AG04450 (cell line): ENCODE measurements at regions not wholly inside any gene's neighbourhood (a gene's known extent, or its start where the extent isn't known, plus 50 kb on each side); places are given as distances from the start of the nearest gene placed in this dataset.

Source experiments
- CTCF ChIA-PET: fragments of 300-600, 350-600 bp; formaldehyde crosslinking; extraction: SDS; loops from one replicate; lab custom pipeline; 2022; ENCODE audit warnings: antibody characterized with exemption, inconsistent platforms; lab: Charles Lee
- POLR2A ChIA-PET: fragments of 350-600 bp; formaldehyde crosslinking; extraction: SDS; loops from one replicate; lab custom pipeline; 2021; ENCODE audit warnings: antibody characterized with exemption, inconsistent platforms; lab: Yijun Ruan, JAX
- DNase-seq: peaks from one replicate; pipeline ENCODE4 v3.0.0-alpha.2; 2011; ENCODE audit warnings: low read depth, low spot score
- H3K27ac ChIP-seq: one replicate; pipeline ENCODE4 v1.5.1; 2012; ENCODE audit warnings: low read depth, low read length, control low read depth
- H3K27me3 ChIP-seq: one replicate; pipeline ENCODE4 v1.6.0; 2012; ENCODE audit warnings: low read length; ENCODE audit not compliant: control insufficient read depth, insufficient read depth
- H3K4me3 ChIP-seq: 2 replicates; pipeline ENCODE4 v1.5.1; 2011; ENCODE audit warnings: mild to moderate bottlenecking, low read depth, low read length, control low read depth
- H3K9me3 ChIP-seq: 2 replicates; pipeline ENCODE4 v1.5.1; 2012; ENCODE audit warnings: low read length; ENCODE audit not compliant: control insufficient read depth, insufficient read depth
- TF ChIP-seq, protein P1 (sequence below): IDR thresholded peaks from 2 replicates; pipeline ENCODE4 v1.5.1; 2011; ENCODE audit warnings: low read depth, low read length, control low read depth, inconsistent platforms

DNA sequence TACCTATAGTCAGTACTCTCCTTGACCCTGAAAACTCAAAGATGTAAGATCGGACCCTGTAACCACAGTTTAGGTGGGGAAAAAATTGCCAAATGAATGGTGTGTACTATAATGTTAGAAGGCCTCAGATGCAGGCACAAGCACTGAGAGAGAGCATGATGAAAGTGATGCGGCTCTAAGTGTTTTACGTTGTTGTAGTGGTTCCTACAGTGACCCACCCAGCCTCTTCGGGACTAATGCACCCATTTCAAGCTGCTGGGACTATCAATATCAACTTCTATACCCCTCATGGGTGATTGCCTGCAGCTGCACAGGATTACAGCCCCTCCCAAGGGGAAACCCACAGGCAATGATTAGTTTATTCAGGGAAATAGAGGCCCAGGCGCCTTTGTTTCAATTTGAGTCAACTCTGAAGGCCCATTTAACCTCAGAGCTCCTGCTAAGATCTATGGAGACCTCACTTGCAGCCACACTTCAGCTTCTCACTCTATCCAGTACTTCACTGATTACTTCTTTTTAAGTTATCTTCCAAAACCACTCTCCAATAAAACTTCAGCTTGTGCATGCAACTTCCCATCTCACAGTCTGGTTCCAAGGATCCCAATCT is 340.7 kb downstream of the NR2F1-AS1 start:
- no peak for DNase-seq
- POLR2A ChIA-PET, result no interaction called here
- H3K27me3 ChIP-seq, result no peaks in the 10 kb centered on the region
- TF ChIP-seq, protein P1, sequence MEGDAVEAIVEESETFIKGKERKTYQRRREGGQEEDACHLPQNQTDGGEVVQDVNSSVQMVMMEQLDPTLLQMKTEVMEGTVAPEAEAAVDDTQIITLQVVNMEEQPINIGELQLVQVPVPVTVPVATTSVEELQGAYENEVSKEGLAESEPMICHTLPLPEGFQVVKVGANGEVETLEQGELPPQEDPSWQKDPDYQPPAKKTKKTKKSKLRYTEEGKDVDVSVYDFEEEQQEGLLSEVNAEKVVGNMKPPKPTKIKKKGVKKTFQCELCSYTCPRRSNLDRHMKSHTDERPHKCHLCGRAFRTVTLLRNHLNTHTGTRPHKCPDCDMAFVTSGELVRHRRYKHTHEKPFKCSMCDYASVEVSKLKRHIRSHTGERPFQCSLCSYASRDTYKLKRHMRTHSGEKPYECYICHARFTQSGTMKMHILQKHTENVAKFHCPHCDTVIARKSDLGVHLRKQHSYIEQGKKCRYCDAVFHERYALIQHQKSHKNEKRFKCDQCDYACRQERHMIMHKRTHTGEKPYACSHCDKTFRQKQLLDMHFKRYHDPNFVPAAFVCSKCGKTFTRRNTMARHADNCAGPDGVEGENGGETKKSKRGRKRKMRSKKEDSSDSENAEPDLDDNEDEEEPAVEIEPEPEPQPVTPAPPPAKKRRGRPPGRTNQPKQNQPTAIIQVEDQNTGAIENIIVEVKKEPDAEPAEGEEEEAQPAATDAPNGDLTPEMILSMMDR, result no peak
- CTCF ChIA-PET, result no interaction called here
- no peak overlapping the region for H3K27ac ChIP-seq
- no peaks in the 10 kb centered on the region for H3K9me3 ChIP-seq
- H3K4me3 ChIP-seq, result no peak overlapping the region

DNA sequence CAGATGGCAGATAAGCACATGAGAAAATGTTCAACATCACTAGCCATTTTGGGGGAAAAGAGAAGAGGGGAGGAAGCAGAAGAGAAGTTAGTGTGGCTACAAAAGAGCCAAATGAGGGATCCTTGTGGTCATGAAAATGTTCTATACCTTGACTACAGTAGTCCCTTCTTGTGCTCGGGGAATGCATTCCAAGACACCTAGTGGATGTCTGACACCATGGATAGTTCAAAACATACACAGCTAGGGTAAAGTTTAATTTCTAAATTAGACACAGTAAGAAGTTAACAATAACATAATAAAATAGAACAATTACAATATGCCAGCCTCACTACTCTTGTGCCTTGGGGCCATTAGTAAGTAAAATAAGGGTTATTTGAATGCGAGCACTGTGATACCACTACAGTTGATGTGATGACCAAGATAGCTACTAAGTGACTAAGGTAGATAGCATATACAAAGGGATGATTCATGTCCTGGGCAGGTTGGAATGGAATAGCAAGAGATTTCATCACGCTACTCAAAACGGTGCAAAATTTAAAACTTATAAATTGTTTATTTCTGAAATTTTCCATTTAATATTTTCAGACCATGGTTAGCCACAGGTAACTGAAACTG is 344.1 kb downstream of the NR2F1-AS1 start:
- CTCF ChIA-PET, result interaction anchor here (1.0 to 2.1 kb wide), 2 partner anchors 29 to 549 kb away, joined by 4 to 6 read pairs; no protein-coding TSS in a partner anchor
- no peaks in the 10 kb centered on the region for H3K9me3 ChIP-seq
- peak; percentile 59 for DNase-seq
- H3K27me3 ChIP-seq, result no peaks in the 10 kb centered on the region
- TF ChIP-seq, protein P1, result 0 out of 2 replicates have a peak, but pooled peaks have one; percentile 4
- H3K4me3 ChIP-seq, result no peak overlapping the region
- POLR2A ChIA-PET, result no interaction called here
- no peak overlapping the region for H3K27ac ChIP-seq

DNA sequence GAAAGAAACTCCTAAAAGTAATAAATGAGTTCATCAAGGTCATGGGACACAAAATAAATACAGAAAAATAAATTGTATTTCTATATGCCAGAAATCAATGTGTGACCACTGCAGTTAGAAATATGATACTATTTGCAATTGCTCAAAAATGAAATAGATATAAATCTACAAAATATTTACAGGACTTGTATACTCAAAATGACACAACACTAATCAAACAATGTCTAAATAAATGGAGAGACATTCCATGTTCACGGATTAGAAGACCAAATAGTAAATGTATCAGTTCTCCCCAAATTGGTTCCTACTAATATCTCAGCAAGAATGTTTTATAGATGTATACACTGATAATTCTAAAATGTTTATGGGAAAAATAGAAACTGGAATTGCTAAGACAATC is 345.3 kb downstream of the NR2F1-AS1 start:
- TF ChIP-seq, protein P1, result no peak
- no peak overlapping the region for H3K4me3 ChIP-seq
- POLR2A ChIA-PET, result no interaction called here
- H3K9me3 ChIP-seq, result no peaks in the 10 kb centered on the region
- H3K27ac ChIP-seq, result no peak overlapping the region
- DNase-seq, result no peak
- CTCF ChIA-PET, result no interaction called here
- no peaks in the 10 kb centered on the region for H3K27me3 ChIP-seq

DNA sequence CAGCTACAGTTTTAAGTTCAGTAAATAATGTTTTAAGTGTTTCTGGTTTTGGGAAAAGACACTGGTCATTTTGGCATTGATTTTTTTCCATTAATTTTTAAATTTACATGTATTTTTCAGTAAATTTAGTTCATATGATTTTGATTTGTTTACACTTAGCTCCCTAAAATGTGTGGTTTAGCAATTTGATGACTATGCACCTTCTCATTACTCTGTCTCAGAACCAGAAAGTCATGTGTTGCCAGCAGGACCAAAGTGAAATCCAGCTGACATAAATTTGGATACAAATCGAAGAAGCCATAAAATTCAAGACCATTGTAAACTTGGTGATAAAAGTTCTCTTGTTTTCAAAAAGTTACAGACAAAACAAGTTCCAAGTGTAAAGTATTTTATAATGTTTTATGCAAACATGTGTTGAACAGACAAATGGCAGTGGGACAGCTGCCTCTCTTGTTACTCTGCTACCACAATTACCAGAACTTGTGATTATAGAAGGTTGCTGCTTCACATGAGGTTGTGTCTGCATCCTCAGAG is 354.8 kb downstream of the NR2F1-AS1 start:
- CTCF ChIA-PET, result interaction anchor here (1.4 kb wide), 1 partner anchor 18 kb away, joined by 3 read pairs; no protein-coding TSS in a partner anchor
- H3K9me3 ChIP-seq, result no peaks in the 10 kb centered on the region
- no peak overlapping the region for H3K27ac ChIP-seq
- TF ChIP-seq, protein P1, result no peak
- H3K4me3 ChIP-seq, result no peak overlapping the region
- no peaks in the 10 kb centered on the region for H3K27me3 ChIP-seq
- POLR2A ChIA-PET, result no interaction called here
- no peak for DNase-seq

DNA sequence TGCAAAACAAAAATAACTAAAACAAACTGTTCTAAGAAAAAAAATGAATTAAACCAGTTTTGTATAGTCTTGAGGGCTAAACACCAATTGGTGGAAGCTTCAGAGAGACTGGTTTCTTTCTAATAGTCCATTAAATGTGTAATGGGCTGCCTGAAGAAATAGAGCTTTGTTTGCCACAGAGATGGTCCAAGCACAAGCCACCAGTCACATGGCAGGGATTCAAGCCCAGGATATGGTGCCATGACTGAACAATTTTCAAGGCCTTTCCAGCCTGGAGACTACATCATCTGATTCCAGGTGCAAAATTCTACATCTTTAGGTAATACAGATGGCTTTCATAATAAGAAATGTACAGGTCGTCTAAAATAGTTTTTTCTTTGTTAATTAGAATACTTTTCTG is 355.3 kb downstream of the NR2F1-AS1 start:
- no peaks in the 10 kb centered on the region for H3K9me3 ChIP-seq
- ChIA-PET POLR2A (no interaction called here), CTCF (interaction anchor here (1.4 kb wide), 1 partner anchor 17 kb away, joined by 3 read pairs; no protein-coding TSS in a partner anchor)
- no peak for DNase-seq
- H3K27me3 ChIP-seq, result no peaks in the 10 kb centered on the region
- TF ChIP-seq, protein P1, result no peak
- no peak overlapping the region for H3K4me3 ChIP-seq
- no peak overlapping the region for H3K27ac ChIP-seq
